HEK293T (cell line): ENCODE measurements at regions not wholly inside any gene's neighbourhood (a gene's known extent, or its start where the extent isn't known, plus 50 kb on each side); places are given as distances from the start of the nearest gene placed in this dataset.

Experiments
- BHLHE40 ChIP-seq: fragments of 450-650 bp; IDR thresholded peaks from 2 replicates; pipeline ENCODE4 v1.6.1; 2016; ENCODE audit warnings: mild to moderate bottlenecking, moderate library complexity, borderline replicate concordance
- ELF4 ChIP-seq: fragments of 450-650 bp; IDR thresholded peaks from 2 replicates; pipeline ENCODE4 v1.6.1; 2017; ENCODE audit warnings: antibody characterized with exemption
- FOXK2 ChIP-seq: fragments of 450-650 bp; IDR thresholded peaks from 2 replicates; pipeline ENCODE4 v1.6.1; 2016; ENCODE audit warnings: mild to moderate bottlenecking
- FOXM1 ChIP-seq: fragments of 450-650 bp; IDR thresholded peaks from 2 replicates; pipeline ENCODE4 v1.6.1; 2017; ENCODE audit warnings: mild to moderate bottlenecking, borderline replicate concordance
- HDGF ChIP-seq: fragments of 450-650 bp; IDR thresholded peaks from 2 replicates; pipeline ENCODE4 v1.6.1; 2017; ENCODE audit warnings: antibody characterized with exemption, borderline replicate concordance
- L3MBTL2 ChIP-seq: fragments of 450-650 bp; conservative IDR thresholded peaks from 2 replicates; pipeline ENCODE4 v1.6.1; 2016; ENCODE audit warnings: mild to moderate bottlenecking
- SUZ12 ChIP-seq: fragments of 450-650 bp; IDR thresholded peaks from 2 replicates; pipeline ENCODE4 v1.6.1; 2016; ENCODE audit warnings: mild to moderate bottlenecking
- TARDBP ChIP-seq: fragments of 450-650 bp; IDR thresholded peaks from 2 replicates; pipeline ENCODE4 v1.6.1; 2016
- TF ChIP-seq, protein P1 (sequence below): fragments of 450-650 bp; IDR thresholded peaks from 2 replicates; pipeline ENCODE4 v1.6.1; 2016

DNA sequence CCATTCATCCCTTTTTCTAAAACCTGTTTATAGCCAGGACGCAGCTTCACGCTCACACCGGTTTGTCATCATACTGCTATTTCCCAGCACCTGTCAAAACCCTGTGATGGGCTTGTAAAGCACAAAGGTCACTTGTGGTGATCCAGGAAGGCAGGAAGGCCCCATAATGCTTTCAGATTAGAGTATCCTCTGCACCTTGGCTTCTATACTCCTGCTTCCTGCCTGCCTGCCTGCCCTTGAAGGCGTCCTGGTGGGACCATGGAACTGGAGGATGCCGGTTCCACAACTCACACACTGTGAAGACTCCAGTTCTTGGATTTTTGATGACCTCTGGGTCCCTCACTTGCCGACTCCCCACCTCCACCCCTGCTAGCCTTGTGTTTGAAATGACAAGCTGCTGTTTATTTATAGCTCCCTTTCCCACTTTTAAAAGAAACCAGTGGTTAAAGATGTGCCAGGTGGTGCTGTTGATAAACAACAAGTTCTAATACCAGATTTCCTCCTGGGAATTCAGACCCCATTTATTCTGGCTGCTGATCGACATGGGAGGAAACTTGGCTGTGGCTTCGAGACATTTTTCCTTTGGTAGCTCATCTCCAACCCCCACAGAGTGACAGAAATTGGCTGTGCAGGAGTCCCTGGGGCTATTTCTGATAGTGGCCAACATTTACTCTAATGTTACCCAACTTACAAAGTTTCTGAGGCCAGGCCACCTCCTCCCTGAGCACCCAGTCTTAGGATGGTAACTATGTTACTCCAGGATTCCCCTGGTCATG lies 211.5 kb downstream of the KDR start:
- TF ChIP-seq SUZ12 (no peak), FOXK2 (no peak), TARDBP (no peak), HDGF (no peak), FOXM1 (no peak), ELF4 (no peak), BHLHE40 (no peak), L3MBTL2 (no peak)
- TF ChIP-seq, protein P1, sequence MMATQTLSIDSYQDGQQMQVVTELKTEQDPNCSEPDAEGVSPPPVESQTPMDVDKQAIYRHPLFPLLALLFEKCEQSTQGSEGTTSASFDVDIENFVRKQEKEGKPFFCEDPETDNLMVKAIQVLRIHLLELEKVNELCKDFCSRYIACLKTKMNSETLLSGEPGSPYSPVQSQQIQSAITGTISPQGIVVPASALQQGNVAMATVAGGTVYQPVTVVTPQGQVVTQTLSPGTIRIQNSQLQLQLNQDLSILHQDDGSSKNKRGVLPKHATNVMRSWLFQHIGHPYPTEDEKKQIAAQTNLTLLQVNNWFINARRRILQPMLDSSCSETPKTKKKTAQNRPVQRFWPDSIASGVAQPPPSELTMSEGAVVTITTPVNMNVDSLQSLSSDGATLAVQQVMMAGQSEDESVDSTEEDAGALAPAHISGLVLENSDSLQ, result no peak
